PC-9 (cell line): ENCODE measurements at regions not wholly inside any gene's neighbourhood (a gene's known extent, or its start where the extent isn't known, plus 50 kb on each side); places are given as distances from the start of the nearest gene placed in this dataset.

ENCODE experiments used
- CTCF ChIP-seq: fragments of 200-600 bp; sonication (generic); conservative IDR thresholded peaks from 2 replicates; pipeline ENCODE4 v1.6.1; 2017; ENCODE audit warnings: mixed run types, antibody characterized with exemption, mild to moderate bottlenecking, moderate library complexity
- EZH2 ChIP-seq: fragments of 200-600 bp; sonication (generic); IDR thresholded peaks from 2 replicates; pipeline ENCODE4 v1.8.0; 2017; ENCODE audit warnings: antibody characterized with exemption, low read depth

- TF ChIP-seq CTCF = no peak
- TF ChIP-seq EZH2 = no peak
These were observed 161.3 kb upstream of the IRX4 start for GRCh38 chr5:2044041-2044440.
